NB4 (cell line): ENCODE measurements at regions not wholly inside any gene's neighbourhood (a gene's known extent, or its start where the extent isn't known, plus 50 kb on each side); places are given as distances from the start of the nearest gene placed in this dataset.

Experiments
- MAX ChIP-seq: IDR thresholded peaks from 2 replicates; pipeline ENCODE4 v1.6.1; 2011; ENCODE audit warnings: low read depth, low read length
- MYC ChIP-seq: IDR thresholded peaks from 2 replicates; pipeline ENCODE4 v1.6.1; 2011; ENCODE audit warnings: low read depth, low read length
- POLR2A ChIP-seq: IDR thresholded peaks from 2 replicates; pipeline ENCODE4 v1.6.1; 2011; ENCODE audit warnings: mild to moderate bottlenecking; ENCODE audit not compliant: insufficient read length; ENCODE audit errors: extremely low read depth
- TF ChIP-seq, protein P1 (sequence below): IDR thresholded peaks from one replicate; pipeline ENCODE4 v1.5.1; 2012; ENCODE audit warnings: low read depth, low read length

- TF ChIP-seq MAX (no peak), POLR2A (no peak), MYC (no peak)
- TF ChIP-seq, protein P1, sequence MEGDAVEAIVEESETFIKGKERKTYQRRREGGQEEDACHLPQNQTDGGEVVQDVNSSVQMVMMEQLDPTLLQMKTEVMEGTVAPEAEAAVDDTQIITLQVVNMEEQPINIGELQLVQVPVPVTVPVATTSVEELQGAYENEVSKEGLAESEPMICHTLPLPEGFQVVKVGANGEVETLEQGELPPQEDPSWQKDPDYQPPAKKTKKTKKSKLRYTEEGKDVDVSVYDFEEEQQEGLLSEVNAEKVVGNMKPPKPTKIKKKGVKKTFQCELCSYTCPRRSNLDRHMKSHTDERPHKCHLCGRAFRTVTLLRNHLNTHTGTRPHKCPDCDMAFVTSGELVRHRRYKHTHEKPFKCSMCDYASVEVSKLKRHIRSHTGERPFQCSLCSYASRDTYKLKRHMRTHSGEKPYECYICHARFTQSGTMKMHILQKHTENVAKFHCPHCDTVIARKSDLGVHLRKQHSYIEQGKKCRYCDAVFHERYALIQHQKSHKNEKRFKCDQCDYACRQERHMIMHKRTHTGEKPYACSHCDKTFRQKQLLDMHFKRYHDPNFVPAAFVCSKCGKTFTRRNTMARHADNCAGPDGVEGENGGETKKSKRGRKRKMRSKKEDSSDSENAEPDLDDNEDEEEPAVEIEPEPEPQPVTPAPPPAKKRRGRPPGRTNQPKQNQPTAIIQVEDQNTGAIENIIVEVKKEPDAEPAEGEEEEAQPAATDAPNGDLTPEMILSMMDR = no peak
Measured at GRCh38 chr4:77384094-77384493, 221.5 kb upstream of the CXCL13 start.
